ENCODE measurements at regions not wholly inside any gene's neighbourhood (a gene's known extent, or its start where the extent isn't known, plus 50 kb on each side); places are given as distances from the start of the nearest gene placed in this dataset.

DNA sequence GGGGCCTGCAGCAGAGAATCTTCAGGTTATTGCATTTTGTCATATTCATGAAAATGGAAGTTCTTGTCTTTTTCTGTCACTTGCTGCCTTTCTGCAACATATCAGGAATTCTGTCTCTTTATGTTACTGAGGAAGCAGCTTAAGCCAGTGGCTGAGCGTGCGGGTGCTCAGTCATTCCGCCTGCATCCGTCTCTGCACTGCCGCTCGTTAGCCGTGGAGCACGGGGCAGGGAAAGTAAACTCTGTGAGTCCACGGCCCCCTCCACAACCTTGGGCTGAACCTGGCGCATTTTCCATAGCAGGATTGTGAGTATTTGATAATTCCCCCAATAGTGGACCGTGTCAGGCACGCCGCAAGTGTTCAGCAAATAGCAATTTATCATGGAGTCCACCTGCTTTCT lies 1007.7 kb downstream of the BRD1 start:
- no CpG with 5 or more reads among the region's 13 CpGs for WGBS, 2 experiments (ENCODE audit: extremely low coverage in 2 of 2, insufficient read length in 1 of 2)
- no peak overlapping the region for H4K91ac ChIP-seq (ENCODE audit: insufficient read depth, low read depth, low read length)
- H3K18ac ChIP-seq (ENCODE audit: low read depth, low read length) = no peak overlapping the region
- intact Hi-C loops (cut with micrococcal nuclease) (no loop called here), in situ Hi-C loops (cut with MboI; ENCODE audit: low sequenced_read_pairs) (no loop called here), dilution Hi-C loops (cut with HindIII; ENCODE audit: low sequenced_read_pairs, unreplicated experiment) (no loop called here)
- no peaks in the 10 kb centered on the region for H3K27me3 ChIP-seq (ENCODE audit: control insufficient read depth, insufficient read depth, low read length)
- no peak overlapping the region for H2AK5ac ChIP-seq (ENCODE audit: low read depth, low read length)
- no peak overlapping the region for H3K27ac ChIP-seq (ENCODE audit: insufficient read depth, low read length)
- H3K9me1 ChIP-seq (ENCODE audit: insufficient read depth, low read length) = no peaks in the 10 kb centered on the region
- no peak overlapping the region for H3K23ac ChIP-seq (ENCODE audit: low read depth, low read length)
- ATAC-seq (ENCODE audit: low read depth) = no peak
- H2AK9ac ChIP-seq (replicated peaks; ENCODE audit: low read depth, low read length, poor library complexity) = no peak overlapping the region
- H2BK5ac ChIP-seq (ENCODE audit: low read depth, low read length, poor library complexity, severe bottlenecking) = no peak overlapping the region
- H4K8ac ChIP-seq (ENCODE audit: low read depth in 2 of 2, low read length in 2 of 2) = no peak overlapping the region
- no TSS peak for BruUV-seq (replicated peaks)
- H2BK20ac ChIP-seq (ENCODE audit: low read depth, low read length) = no peak overlapping the region
- TF ChIP-seq RCOR1 (IDR thresholded peaks at IDR 0.05; ENCODE audit: insufficient replicate concordance, low read length) = no peak
- TF ChIP-seq SMC3 (IDR thresholded peaks at IDR 0.05; ENCODE audit: low read depth, low read length) = no peak
- TF ChIP-seq BHLHE40 (IDR thresholded peaks at IDR 0.05; ENCODE audit: low read depth, low read length) = no peak
- no peak overlapping the region for H2BK120ac ChIP-seq (ENCODE audit: low read depth, low read length)
- H3K4me1 ChIP-seq (ENCODE audit: control insufficient read depth, insufficient read depth, low read length) = no peaks in the 10 kb centered on the region
- H3K14ac ChIP-seq (replicated peaks; ENCODE audit: low read depth, low read length) = no peak overlapping the region
- H3K36me3 ChIP-seq (ENCODE audit: control insufficient read depth, insufficient read depth, low read length) = no peaks in the 10 kb centered on the region
- CTCF ChIA-PET = no interaction called here
- H2BK15ac ChIP-seq (ENCODE audit: low read depth, low read length) = no peak overlapping the region
- H2AFZ ChIP-seq (replicated peaks; ENCODE audit: low read length, poor library complexity) = no peak overlapping the region
- no peak overlapping the region for H3K4me2 ChIP-seq (ENCODE audit: low read depth, low read length)
- H3K9ac ChIP-seq (ENCODE audit: low read depth, low read length) = no peak overlapping the region
- POLR2A ChIA-PET (ENCODE audit: unreplicated experiment) = no interaction called here
- H3K9me3 ChIP-seq (ENCODE audit: control insufficient read depth, insufficient read depth, low read length) = peaks cover 45% of the 10 kb centered on the region
- no peak overlapping the region for H3K4ac ChIP-seq (ENCODE audit: low read depth, low read length)
- no peaks in the 10 kb centered on the region for H3K79me1 ChIP-seq (ENCODE audit: low read depth in 1 of 2, low read length in 2 of 2)
- H3K4me3 ChIP-seq (ENCODE audit: insufficient read depth, low read depth, low read length) = no peak overlapping the region
- DNase-seq = no peak
- no peak overlapping the region for H3K56ac ChIP-seq (ENCODE audit: extremely low read depth, insufficient read depth, low read length)
- H4K5ac ChIP-seq (ENCODE audit: low read depth, low read length) = no peak overlapping the region
- H4K20me1 ChIP-seq (ENCODE audit: insufficient read depth, low read length) = no peaks in the 10 kb centered on the region

Data from IMR-90 (cell line).